ENCODE measurements at regions not wholly inside any gene's neighbourhood (a gene's known extent, or its start where the extent isn't known, plus 50 kb on each side); places are given as distances from the start of the nearest gene placed in this dataset.

GRCh38 chr11:92810423-92811064, 158.9 kb upstream of the MTNR1B start:
- no peak for DNase-seq

- DNase-seq: no peak
Measured at GRCh38 chr11:92811341-92811740, 158.1 kb upstream of the MTNR1B start.

GRCh38 chr11:92812841-92813240, 156.6 kb upstream of the MTNR1B start:
- no peak for DNase-seq

- no peak for DNase-seq
Measured at GRCh38 chr11:92819830-92820229, 149.6 kb upstream of the MTNR1B start.

DNA sequence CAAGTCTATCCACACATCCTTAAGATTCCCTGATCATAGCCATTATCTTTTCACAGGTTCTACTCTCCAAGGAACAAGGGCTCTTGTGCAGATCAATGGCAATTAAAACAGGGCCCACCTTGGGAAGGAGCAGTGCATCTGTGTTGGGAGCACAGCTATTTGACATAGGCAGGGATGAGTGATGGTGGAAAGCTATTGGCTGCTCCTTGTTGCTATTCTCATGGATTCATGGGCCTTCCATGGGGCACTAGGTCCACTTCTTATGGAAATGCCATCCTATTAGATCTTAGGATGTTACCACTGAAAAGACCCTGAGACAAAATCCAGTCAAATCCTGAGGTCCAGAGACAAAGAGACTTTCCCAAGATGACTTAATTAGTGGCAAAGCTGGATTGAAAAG, 148.6 kb upstream of the MTNR1B start:
- no peak for DNase-seq

DNA sequence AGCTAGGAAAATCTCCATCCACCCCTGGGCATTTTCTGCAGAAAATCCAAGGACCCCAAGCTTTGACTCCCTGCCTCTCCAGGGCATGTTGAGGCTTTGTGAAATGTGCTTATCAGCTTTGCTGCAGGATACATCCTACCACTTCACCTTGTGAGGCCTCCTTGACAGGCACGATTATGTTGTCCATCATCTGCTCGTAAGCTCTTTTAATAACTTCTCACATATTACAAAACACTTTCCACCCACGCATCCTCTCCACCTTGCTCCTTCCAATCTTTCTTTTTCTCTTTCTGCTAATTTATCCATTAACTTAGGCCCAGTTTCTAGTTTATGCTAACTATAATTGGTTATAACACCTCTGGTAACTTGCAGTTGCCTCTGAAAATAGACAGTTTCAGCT, 147.0 kb upstream of the MTNR1B start:
- no peak for DNase-seq

DNA sequence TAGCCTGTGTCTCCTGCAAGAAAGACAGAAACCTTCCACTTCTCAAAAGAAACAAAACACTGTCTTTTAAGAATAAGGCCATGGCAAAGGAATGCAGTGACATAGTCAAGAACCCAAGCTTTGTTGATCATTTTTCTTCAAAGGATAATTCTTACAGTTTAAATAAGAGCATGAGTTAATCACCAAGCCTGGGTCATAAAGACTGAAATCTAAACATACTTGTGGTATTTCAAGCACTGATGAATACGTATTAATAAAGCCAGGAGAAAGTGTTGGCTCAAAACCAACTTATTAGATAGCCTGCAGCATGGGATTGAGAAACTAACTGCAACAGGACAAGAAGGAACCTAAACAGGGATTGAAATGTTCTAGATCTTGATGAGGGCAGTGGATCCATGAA, 143.3 kb upstream of the MTNR1B start:
- DNase-seq: no peak

DNA sequence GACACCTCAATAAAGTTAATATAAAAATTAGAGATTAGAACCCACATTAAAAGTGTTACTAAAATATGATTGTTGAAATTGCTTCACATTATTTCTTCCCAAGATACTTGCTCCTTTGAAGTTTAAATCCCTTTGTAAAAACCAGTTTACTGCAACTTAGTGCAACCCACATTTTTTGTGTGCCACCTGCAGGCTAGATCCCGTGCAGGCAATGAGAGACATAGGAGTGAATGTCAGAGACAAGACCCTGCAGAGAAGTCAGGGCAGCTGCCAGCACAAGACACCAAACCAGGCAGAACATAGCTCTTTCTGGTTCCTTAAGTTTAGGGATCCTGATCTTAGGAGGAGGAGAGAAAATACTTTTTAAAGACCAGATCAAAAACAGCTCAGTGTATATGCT, 142.8 kb upstream of the MTNR1B start:
- no peak for DNase-seq

DNA sequence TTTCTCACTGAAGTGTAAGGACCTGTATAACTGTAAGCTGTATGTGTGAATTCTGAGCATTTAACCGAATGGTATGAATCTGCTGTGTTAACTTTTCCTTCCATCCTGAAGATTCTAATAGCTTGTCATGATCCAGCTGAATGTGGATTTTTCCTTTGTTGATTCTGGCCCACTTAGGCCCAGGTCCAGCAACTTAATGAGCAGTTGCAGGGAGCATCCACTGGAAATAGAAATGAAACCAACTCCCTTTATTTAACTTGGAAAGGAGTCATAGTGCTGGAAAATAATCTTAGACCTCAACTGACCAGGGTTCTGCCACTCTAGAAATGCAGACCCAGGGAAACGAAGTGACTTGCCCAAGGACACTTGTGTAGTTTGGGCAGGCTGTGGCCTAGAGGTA, 142.3 kb upstream of the MTNR1B start:
- no peak for DNase-seq

- DNase-seq: no peak
Measured at GRCh38 chr11:92828556-92828955, 140.9 kb upstream of the MTNR1B start.

DNA sequence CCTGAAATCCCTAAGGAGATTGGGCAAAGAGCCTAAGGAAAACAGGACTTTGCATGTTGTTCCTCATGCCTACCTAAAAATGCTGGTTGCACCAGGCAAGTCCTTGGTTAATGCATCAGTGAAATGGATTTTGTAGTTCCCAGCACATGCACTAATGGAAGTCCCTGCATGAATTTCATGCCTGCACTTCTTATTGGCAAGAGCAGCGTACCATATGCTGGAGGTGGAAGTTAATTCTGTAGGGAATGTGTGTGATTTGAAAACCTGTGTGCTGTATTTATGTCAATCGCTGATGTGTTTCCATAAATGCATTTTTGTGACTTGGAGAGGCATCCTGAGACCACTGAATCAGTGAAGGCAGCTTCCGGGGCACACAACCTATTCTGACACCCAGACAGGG, 140.3 kb upstream of the MTNR1B start:
- DNase-seq: no peak

GRCh38 chr11:92829671-92830070, 139.8 kb upstream of the MTNR1B start:
- no peak for DNase-seq

DNA sequence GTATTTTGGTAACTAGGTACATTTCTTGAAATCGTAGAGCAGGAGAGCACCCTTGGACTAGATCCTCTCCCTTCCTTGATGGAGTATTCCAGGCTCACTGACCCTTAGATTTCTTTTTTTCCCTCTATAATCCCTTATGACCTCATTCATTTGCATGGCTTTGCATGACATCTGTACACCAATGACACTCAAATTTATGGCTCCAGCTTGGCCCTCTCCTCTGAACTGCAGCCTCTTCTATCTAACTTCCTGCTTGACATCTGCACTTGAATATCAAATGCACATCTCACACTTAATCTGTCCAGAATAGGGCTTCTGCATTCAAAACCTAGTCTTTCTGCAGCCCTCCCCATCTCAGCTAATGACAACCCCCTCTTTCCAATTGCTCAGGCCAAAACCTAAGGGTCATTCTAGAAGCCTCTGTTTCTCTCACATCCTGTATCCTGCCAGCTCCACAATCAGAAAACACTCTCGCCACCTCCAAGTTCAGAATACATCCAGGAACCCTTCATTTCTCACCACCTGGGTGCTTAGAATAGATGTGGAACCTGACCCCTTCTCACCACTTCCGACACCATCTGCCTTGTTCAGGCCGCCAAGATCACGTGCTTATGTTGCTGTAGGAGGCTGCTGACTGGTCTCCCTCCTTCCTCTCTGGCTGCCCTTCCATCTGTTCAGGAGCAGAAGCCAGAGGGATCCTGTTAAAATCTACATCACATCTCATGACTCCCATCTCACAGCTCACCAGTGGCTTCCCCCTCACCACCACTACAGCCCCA, 138.9 kb upstream of the MTNR1B start:
- DNase-seq: no peak

DNA sequence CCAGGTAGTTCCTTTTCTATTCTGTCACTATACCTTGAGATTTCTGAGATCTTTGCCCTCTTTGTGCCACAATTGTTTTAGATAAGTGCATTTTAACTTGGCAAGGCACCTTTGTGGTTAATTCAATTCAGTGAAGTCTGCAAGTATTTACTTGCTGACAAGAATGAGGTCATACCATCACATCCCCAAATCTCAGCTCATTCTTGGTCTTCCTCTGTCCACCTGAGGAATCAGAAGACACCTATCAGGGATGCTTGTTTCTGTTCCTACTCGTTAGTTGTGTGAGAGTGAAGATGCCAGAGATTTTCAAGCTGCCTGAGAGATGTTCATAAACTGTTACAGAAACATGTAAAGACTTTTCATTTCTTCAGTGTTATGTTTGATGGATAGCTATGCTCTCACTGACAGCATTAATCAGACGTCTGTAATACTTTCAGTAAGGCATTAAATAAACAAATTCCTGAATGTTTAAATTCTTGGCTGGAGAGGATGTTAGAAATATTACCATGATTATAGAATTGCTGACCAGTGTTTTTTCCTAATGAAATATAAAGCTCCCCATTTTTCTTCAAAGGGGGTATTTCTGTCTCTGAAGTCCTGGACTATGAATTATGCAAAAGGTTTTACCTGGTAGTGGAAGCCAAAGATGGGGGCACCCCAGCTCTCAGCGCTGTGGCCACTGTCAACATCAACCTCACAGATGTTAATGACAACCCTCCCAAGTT, 135.0 kb upstream of the MTNR1B start:
- DNase-seq: no peak

- DNase-seq: no peak
Measured at GRCh38 chr11:92837595-92837994, 131.9 kb upstream of the MTNR1B start.

- DNase-seq: no peak
Measured at GRCh38 chr11:92838759-92839310, 130.6 kb upstream of the MTNR1B start.

GRCh38 chr11:92839450-92839849, 130.0 kb upstream of the MTNR1B start:
- DNase-seq: no peak

DNA sequence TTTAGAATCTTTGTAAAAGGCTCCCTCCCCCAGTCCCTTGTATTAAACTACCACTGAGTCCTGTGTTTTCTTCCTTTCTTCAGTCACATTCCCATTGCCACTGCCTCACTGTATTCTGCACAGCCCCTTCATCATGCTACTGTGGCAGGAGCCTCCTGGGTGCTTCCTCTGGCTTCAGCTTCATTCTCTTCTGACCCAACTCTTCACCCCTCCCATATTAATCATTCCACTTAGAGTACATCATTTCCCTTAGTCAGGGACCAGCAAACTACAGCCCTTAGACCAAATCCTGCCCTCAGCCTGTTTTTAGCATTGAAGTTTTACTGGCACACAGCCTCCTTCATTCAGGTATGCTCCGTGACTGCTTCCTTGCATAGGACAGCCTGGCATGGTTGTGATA, 127.7 kb upstream of the MTNR1B start:
- DNase-seq: no peak

DNA sequence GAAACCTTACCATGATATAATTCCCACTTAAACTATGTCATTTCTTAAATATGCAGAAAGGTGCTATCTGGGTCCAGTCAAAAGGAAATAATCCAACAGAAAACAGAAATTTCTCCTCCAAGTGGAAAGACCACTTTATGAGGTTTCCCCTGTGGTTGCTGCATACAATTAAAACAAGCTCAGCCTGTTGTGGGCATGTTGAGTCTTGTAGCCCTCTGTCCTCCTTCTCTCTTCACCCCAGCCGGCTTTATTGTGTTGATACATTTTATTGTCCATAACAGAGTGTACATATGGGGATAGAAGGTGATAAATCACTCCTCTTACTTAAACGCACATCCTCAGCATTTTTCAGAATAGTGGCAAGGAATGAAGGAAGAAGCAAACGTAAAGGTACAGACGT, 126.0 kb upstream of the MTNR1B start:
- no peak for DNase-seq

GRCh38 chr11:92844197-92844596, 125.3 kb upstream of the MTNR1B start:
- DNase-seq: no peak

DNA sequence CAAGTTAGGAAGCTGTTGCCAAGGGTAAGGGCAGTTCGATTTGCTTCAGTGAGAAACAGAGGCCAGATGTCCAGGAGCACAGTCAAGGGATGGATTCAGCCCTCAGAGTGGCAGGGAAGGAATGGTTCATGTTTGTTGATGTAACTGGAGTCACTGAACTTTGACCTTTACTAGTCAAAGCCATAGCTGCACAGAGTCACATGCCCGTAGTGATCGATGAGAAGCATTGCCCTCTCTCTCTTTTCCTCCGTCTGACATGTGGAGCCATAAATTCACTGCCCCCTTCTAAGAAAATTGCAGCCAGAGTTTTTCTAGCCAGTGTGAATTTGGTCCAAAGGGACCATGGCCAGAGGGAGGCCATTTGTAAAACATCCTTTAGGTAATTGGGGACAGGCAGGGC, 124.1 kb upstream of the MTNR1B start:
- DNase-seq: no peak

DNA sequence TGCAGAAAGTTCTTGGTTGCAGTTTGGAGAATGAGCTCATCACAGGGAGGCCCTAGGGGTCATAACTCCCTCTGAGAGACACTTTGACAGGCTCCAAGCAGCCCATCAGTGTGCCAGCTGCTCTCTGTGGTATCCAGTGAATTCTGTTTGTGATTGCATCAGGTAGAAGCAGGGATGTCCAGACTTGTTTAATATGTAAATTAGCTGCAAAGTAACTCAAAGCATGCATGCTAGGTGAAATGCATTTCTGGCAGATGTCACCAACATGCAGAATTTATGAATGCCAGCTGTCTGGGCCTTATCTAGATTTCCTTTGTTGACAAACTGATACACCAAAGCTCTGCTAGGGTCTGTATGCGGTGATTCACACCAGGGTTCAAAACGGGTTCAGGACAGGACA, 123.6 kb upstream of the MTNR1B start:
- no peak for DNase-seq

- no peak for DNase-seq
Measured at GRCh38 chr11:92846491-92847125, 122.8 kb upstream of the MTNR1B start.

Data from CD4-positive, alpha-beta T cell treated with Interleukin-21 for 1 hour (primary cell).